IPS-20b (cell line): ENCODE measurements at regions not wholly inside any gene's neighbourhood (a gene's known extent, or its start where the extent isn't known, plus 50 kb on each side); places are given as distances from the start of the nearest gene placed in this dataset.
"Not testable (repeated sequence)": the region's sequence is repeated elsewhere in the genome, so short reads cannot be mapped to it uniquely, and the experiment has no call there.

Experiments used
- H3K27ac ChIP-seq: one replicate; pipeline ENCODE4 v1.5.1; 2013; ENCODE audit warnings: low read length
- H3K27me3 ChIP-seq: 2 replicates; pipeline ENCODE4 v1.6.1; 2013; ENCODE audit warnings: mild to moderate bottlenecking, low read length, inconsistent platforms; ENCODE audit not compliant: insufficient read depth
- H3K36me3 ChIP-seq: 2 replicates; pipeline ENCODE4 v1.6.1; 2013; ENCODE audit warnings: low read depth, mild to moderate bottlenecking, inconsistent platforms, low read length, moderate library complexity; ENCODE audit not compliant: insufficient read depth
- H3K4me1 ChIP-seq: 2 replicates; pipeline ENCODE4 v1.6.1; 2013; ENCODE audit warnings: mild to moderate bottlenecking, control low read depth, inconsistent platforms, low read length, moderate library complexity; ENCODE audit not compliant: insufficient read depth
- H3K4me3 ChIP-seq: 2 replicates; pipeline ENCODE4 v1.5.1; 2013; ENCODE audit warnings: mild to moderate bottlenecking, low read length, inconsistent platforms
- H3K9ac ChIP-seq: 2 replicates; pipeline ENCODE4 v1.6.1; 2013; ENCODE audit warnings: low read depth, mild to moderate bottlenecking, inconsistent platforms, low read length, moderate library complexity
- H3K9me3 ChIP-seq: 2 replicates; pipeline ENCODE4 v1.6.1; 2013; ENCODE audit warnings: mild to moderate bottlenecking, low read depth, low read length, inconsistent platforms; ENCODE audit not compliant: insufficient read depth

DNA sequence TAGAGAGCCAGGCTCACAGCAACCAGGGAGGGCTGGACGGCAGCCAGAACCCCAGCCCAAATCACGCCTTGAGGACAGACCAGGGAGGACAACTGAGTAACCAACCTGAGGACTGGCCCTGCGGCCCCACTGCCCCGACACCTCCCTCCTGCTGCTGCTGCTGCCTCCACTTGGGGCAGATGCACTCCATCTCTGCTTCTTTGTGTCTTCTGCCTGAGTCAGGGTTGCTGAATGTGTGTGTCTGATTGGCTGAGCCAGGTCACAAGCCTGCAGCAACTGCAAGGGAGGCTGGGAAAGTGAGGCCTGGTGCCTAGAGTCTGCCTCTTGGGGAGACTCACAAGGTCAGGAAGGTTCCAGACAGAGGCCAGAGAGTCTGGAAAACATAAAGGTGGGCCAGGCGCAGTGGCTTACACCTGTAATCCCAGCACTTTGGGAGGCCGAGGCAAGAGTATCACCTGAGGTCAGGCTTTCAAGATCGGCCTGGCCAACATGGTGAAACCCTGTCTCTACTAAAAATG is 83.4 kb downstream of the ZFP36L2 start:
- Histone ChIP-seq H3K9me3 (no peaks in the 10 kb centered on the region), H3K27ac (no peak overlapping the region), H3K4me1 (peaks cover 6% of the 10 kb centered on the region; the same call in 1 of the 2 replicates), H3K9ac (no peak overlapping the region), H3K4me3 (no peak overlapping the region), H3K36me3 (no peaks in the 10 kb centered on the region), H3K27me3 (no peaks in the 10 kb centered on the region)

DNA sequence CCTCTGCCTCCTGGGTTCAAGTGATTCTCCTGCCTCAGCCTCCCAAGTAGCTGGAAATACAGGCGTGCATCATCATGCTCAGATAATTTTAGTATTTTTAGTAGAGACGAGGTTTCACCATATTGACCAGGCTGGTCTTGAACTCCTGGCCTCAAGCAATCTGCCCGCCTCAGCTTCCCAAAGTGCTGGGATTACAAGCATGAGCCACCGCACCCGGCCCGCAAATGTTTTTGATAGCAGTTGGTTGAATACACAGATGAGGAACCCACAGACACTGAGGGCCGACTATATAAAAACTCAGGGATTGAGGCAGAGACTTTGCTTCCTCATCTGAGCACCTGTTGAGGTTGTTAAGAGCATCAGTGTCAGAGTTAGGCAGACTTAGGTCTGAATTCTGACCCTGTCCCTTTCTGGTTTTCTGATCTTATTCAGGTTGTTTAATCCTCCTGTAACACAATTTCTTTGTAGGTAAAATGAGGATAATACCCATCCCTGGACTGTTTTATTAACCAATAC is 84.7 kb downstream of the ZFP36L2 start:
- H3K27ac ChIP-seq, H3K9ac ChIP-seq, H3K36me3 ChIP-seq, H3K4me3 ChIP-seq, H3K27me3 ChIP-seq, H3K4me1 ChIP-seq, H3K9me3 ChIP-seq: not testable (repeated sequence)

DNA sequence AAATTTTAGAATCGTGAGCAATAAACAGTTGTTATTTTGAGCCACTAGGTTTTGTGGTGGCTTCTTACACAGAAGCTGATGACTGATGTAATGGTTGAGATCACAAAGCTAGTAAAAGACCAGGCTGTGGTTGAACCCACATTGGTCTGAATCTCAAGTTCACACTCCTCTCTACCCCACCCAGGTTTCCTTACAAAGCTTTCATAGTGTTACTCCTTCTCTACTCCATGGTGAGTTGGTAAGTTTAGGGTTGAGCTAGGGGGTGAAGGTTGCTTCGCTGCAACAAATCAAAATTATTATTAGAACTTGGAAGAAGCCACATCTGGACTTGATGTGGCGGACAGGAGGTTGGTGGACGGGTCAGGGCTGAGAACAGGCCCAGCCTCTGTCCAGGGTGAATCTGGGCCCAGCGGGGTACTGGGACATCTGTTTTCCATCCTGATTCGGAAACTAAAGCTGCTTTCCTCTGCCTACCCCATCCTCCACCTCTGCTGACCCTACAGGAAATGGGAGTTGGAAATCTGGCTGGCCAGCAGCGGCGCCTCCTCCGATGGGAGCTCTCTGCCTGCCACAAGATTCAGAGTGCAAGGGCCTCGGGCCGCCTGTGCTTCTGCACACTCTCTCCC is 86.3 kb downstream of the ZFP36L2 start:
- Histone ChIP-seq H3K4me3 (no peak overlapping the region), H3K27ac (no peak overlapping the region), H3K27me3 (no peaks in the 10 kb centered on the region), H3K9me3 (no peaks in the 10 kb centered on the region), H3K9ac (no peak overlapping the region), H3K36me3 (no peaks in the 10 kb centered on the region), H3K4me1 (peaks cover 11% of the 10 kb centered on the region)

- Histone ChIP-seq H3K36me3 (no peaks in the 10 kb centered on the region), H3K27ac (no peak overlapping the region), H3K9me3 (no peaks in the 10 kb centered on the region), H3K9ac (no peak overlapping the region), H3K27me3 (no peaks in the 10 kb centered on the region), H3K4me1 (peaks cover 11% of the 10 kb centered on the region), H3K4me3 (no peak overlapping the region)
Observed at GRCh38 chr2:43139501-43139900, 86.9 kb downstream of the ZFP36L2 start.

GRCh38 chr2:43138441-43138840 is 88.0 kb downstream of the ZFP36L2 start:
- H3K27me3 ChIP-seq = no peaks in the 10 kb centered on the region
- H3K9me3 ChIP-seq = no peaks in the 10 kb centered on the region
- H3K27ac ChIP-seq = no peak overlapping the region
- no peaks in the 10 kb centered on the region for H3K36me3 ChIP-seq
- peaks cover 13% of the 10 kb centered on the region for H3K4me1 ChIP-seq
- H3K4me3 ChIP-seq = no peak overlapping the region
- no peak overlapping the region for H3K9ac ChIP-seq

DNA sequence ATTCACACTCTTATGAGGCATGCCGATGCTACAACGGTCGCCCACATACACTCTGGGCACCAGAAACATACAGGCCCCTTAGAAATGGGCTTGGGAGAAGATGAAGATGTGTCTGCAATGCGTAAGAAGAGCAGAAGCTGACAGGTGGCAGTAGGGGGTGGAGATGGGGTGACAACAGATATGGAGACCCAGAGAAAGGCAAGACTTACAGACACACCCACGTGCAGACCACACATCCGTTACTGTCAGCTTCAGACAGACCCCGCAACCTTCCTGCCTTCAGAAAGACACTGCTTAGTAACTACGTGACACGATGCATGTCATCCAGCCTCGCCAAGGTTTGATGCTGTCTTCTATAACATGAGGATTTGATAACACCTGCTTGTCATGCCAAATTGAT is 89.5 kb downstream of the ZFP36L2 start:
- H3K27me3 ChIP-seq = no peaks in the 10 kb centered on the region
- no peaks in the 10 kb centered on the region for H3K9me3 ChIP-seq
- no peak overlapping the region for H3K9ac ChIP-seq
- no peaks in the 10 kb centered on the region for H3K36me3 ChIP-seq
- peaks cover 13% of the 10 kb centered on the region for H3K4me1 ChIP-seq
- no peak overlapping the region for H3K4me3 ChIP-seq
- H3K27ac ChIP-seq = no peak overlapping the region

DNA sequence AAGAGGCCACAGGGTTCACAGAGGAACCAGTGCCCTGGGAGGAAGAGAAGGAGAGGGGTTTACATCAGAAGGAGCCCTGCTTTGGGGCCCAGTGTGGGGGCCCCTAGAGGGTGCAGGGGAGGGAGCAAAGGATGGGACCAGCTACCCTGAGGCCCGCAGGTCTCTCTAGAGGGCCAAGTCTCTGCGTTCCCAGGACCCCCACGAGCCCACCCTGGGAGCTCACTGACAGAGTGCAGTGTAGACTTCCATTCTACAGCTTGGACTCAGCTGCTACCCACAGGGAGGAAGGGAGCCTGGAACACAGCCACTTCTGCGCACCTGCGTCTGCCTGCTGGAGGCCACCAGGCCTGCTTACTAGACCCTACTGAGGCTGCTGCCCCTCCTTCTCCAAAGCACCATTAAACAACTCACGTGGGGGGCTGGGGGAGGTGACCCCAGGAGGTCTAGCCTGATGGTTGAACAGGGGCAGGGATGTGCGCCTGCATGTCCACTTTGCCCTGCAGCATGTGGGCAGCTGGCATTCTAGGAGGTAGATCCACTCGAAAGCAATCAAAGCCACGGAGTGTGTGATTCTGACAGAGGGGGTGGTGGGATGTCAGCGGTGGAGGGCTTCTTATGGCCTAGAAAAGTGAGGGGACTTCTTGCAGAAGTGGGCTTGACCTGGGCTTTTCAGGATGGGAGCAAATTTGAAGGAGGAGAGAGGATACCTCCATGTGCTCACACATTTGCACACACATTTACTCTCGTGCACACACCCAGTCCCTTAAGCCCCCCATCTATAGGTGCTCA is 90.2 kb downstream of the ZFP36L2 start:
- Histone ChIP-seq H3K27me3 (no peaks in the 10 kb centered on the region), H3K36me3 (no peaks in the 10 kb centered on the region), H3K4me1 (peaks cover 13% of the 10 kb centered on the region), H3K9me3 (no peaks in the 10 kb centered on the region), H3K27ac (no peak overlapping the region), H3K4me3 (no peak overlapping the region), H3K9ac (peak overlapping the region; percentile 34; the same call in 1 of the 2 replicates)

DNA sequence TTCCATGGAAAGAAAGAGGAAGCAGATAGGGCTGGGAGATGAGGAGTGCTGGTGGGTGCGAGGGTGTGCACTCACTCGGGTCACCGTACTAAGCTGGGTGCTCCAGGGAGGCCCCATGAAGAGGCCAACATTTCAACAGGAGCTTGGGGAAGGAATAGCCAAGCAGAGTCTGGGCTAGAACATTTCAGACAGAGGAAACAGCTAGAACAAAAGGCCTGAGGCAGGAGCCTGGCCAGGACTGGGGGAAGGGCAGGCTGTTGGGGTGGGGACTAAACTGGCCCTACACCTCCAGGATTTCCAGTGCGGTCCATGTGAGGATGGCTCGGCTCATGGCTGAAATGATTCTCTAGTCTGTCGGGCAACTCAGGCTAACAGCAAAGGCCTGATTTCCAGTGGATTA is 90.8 kb downstream of the ZFP36L2 start:
- H3K9me3 ChIP-seq = no peaks in the 10 kb centered on the region
- no peaks in the 10 kb centered on the region for H3K36me3 ChIP-seq
- H3K4me1 ChIP-seq = peaks cover 13% of the 10 kb centered on the region
- no peak overlapping the region for H3K4me3 ChIP-seq
- H3K9ac ChIP-seq = peak overlapping the region; percentile 34; the same call in 1 of the 2 replicates
- H3K27ac ChIP-seq = no peak overlapping the region
- H3K27me3 ChIP-seq = no peaks in the 10 kb centered on the region

DNA sequence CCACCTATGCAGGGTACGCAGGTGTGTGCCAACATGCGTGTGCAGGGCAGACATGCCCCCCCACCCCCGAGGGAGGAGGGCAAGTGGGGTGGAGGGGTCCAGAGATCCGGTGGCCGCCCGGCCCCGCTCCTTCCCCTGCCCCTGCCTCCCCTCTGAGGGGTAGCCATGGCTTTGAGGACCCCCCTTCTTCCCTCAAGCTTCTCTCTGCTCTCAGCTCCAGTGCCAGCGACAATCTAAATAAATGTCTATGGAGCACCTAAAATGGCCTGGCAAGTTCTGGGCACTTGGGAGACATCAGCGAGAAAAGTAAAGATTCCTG is 91.9 kb downstream of the ZFP36L2 start:
- Histone ChIP-seq H3K4me3 (no peak overlapping the region), H3K27me3 (no peaks in the 10 kb centered on the region), H3K9ac (no peak overlapping the region), H3K36me3 (no peaks in the 10 kb centered on the region), H3K9me3 (no peaks in the 10 kb centered on the region), H3K27ac (no peak overlapping the region), H3K4me1 (peaks cover 13% of the 10 kb centered on the region)

GRCh38 chr2:43133708-43134570 is 92.5 kb downstream of the ZFP36L2 start:
- H3K27me3 ChIP-seq = no peaks in the 10 kb centered on the region
- H3K27ac ChIP-seq = no peak overlapping the region
- no peak overlapping the region for H3K4me3 ChIP-seq
- no peaks in the 10 kb centered on the region for H3K36me3 ChIP-seq
- H3K4me1 ChIP-seq = peaks cover 13% of the 10 kb centered on the region
- H3K9ac ChIP-seq = no peak overlapping the region
- no peaks in the 10 kb centered on the region for H3K9me3 ChIP-seq

GRCh38 chr2:43133336-43133707 is 93.1 kb downstream of the ZFP36L2 start:
- no peak overlapping the region for H3K9ac ChIP-seq
- no peaks in the 10 kb centered on the region for H3K9me3 ChIP-seq
- H3K4me3 ChIP-seq = no peak overlapping the region
- no peaks in the 10 kb centered on the region for H3K27me3 ChIP-seq
- H3K27ac ChIP-seq = no peak overlapping the region
- no peaks in the 10 kb centered on the region for H3K36me3 ChIP-seq
- H3K4me1 ChIP-seq = peaks cover 13% of the 10 kb centered on the region
